Tibial artery (tissue), 4 donors: ENCODE measurements at regions not wholly inside any gene's neighbourhood (a gene's known extent, or its start where the extent isn't known, plus 50 kb on each side); places are given as distances from the start of the nearest gene placed in this dataset.

Source experiments
- DNase-seq, 2 donors: peaks; one replicate each; pipeline ENCODE4 v3.0.0-alpha.2; 2019
- H3K27ac ChIP-seq, 2 donors: fragments of 200-600 bp; sonication (generic) in 1 of 2; 1 replicate in 1 of 2; 2 replicates in 1 of 2; pipeline ENCODE4 v1.5.1; 2018 to 2019; ENCODE audit warnings: mild to moderate bottlenecking in 1 of 2
- H3K27me3 ChIP-seq, 2 donors: fragments of 200-600 bp; sonication (generic) in 1 of 2; one replicate each; pipeline versions ENCODE4 v1.5.1 to v1.6.0; 2016 to 2019
- H3K36me3 ChIP-seq, 3 donors: fragments of 200-600 bp; sonication (generic) in 2 of 3; one replicate each; pipeline ENCODE4 v1.5.1; 2016 to 2019; ENCODE audit warnings: mild to moderate bottlenecking in 2 of 3
- H3K4me1 ChIP-seq, 4 donors: fragments of 200-600 bp; sonication (generic) in 2 of 4; 1 replicate in 3 of 4; 2 replicates in 1 of 4; pipeline ENCODE4 v1.5.1; 2016 to 2019
- H3K4me3 ChIP-seq, 2 donors: fragments of 200-600 bp; sonication (generic) in 1 of 2; 1 replicate in 1 of 2; 2 replicates in 1 of 2; pipeline ENCODE4 v1.5.1; 2018 to 2019; ENCODE audit warnings: mild to moderate bottlenecking in 2 of 2
- H3K9me3 ChIP-seq, 3 donors: fragments of 200-600 bp; sonication (generic) in 1 of 3; one replicate each; pipeline ENCODE4 v1.5.1; 2016 to 2019
- intact Hi-C: fragments of 100-400 bp; cut with DNase I; formaldehyde crosslinking; loops from one replicate; pipeline ENCODE4 v1.15.0; 2023; ENCODE audit warnings: low total_unique reads
- TF ChIP-seq, protein P1 (sequence below), 2 experiments: fragments of 200-600 bp in 1 of 2; fragments of 450-650 bp in 1 of 2; IDR thresholded peaks; one replicate each; pipeline ENCODE4 v1.5.1; 2017 to 2019; ENCODE audit warnings: antibody characterized with exemption in 2 of 2, mild to moderate bottlenecking in 1 of 2, moderate library complexity in 1 of 2

DNA sequence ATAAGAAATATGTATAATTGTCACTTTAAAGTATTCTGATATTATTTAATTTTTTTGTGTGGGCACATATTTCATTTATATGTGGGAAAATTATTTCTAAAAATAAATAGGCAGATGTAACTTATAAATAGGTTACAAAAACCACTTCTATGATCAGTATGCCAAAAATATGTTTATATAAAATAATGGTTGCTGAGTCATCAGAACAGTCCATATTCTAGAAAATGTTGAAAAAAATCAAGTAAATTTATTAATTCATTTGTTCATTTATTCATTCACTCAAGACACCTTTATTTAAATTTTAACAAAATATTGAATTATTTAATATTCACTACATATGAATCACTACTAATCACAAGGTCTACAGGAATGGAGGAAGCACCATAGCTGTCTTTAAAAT, 1387.3 kb upstream of the C9orf72 start:
- no peak overlapping the region for H3K27ac ChIP-seq
- H3K27me3 ChIP-seq = no peaks in the 10 kb centered on the region
- TF ChIP-seq, protein P1, sequence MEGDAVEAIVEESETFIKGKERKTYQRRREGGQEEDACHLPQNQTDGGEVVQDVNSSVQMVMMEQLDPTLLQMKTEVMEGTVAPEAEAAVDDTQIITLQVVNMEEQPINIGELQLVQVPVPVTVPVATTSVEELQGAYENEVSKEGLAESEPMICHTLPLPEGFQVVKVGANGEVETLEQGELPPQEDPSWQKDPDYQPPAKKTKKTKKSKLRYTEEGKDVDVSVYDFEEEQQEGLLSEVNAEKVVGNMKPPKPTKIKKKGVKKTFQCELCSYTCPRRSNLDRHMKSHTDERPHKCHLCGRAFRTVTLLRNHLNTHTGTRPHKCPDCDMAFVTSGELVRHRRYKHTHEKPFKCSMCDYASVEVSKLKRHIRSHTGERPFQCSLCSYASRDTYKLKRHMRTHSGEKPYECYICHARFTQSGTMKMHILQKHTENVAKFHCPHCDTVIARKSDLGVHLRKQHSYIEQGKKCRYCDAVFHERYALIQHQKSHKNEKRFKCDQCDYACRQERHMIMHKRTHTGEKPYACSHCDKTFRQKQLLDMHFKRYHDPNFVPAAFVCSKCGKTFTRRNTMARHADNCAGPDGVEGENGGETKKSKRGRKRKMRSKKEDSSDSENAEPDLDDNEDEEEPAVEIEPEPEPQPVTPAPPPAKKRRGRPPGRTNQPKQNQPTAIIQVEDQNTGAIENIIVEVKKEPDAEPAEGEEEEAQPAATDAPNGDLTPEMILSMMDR (IDR thresholded peaks at IDR 0.05) = no peak
- H3K36me3 ChIP-seq = no peaks in the 10 kb centered on the region
- no peaks in the 10 kb centered on the region for H3K4me1 ChIP-seq
- no peak overlapping the region for H3K4me3 ChIP-seq
- no peaks in the 10 kb centered on the region for H3K9me3 ChIP-seq
- DNase-seq = no peak
- intact Hi-C loops = no loop called here

DNA sequence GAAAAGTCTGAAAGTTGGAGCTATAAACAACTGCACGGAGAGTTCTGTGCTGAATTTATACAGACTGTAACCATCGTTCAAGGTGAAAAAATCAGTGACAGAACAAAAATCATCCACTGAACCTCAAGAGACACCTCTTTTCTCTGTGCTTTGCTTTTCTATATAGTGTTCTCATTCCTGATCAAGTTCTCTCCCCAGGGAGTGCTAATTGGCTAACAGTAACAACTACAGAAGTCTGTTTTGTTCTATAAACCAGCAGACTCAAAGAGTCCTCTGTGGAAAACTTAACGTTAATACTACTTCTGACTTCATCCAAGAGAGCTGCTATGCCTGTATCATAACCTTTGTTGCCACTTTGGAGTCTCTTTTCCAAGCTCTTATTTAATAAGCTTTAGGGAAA, 1388.3 kb upstream of the C9orf72 start:
- no peaks in the 10 kb centered on the region for H3K4me1 ChIP-seq
- no peaks in the 10 kb centered on the region for H3K36me3 ChIP-seq
- H3K9me3 ChIP-seq = no peaks in the 10 kb centered on the region
- no peak overlapping the region for H3K4me3 ChIP-seq
- no peak overlapping the region for H3K27ac ChIP-seq
- TF ChIP-seq, protein P1 (IDR thresholded peaks at IDR 0.05) = no peak
- DNase-seq = no peak
- intact Hi-C loops = no loop called here
- no peaks in the 10 kb centered on the region for H3K27me3 ChIP-seq

DNA sequence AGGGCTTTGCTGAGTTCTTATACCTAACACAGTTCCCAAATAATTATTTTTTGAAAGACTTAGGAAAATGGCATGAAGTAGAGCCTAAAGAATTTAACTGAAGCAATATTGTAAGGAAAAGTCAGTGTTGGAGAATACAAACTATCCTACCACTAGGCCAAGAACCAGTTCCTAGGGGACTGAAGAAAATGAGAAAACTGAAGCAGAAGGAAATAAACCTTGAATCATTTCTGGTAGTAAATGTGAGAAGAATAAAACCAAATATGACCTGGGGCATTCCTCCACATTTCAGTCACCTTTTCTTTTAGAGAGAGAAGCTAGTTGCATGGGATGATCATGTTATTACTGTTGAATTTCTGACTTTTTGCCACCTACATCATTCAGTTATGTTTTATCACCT, 1393.9 kb upstream of the C9orf72 start:
- H3K27me3 ChIP-seq = no peaks in the 10 kb centered on the region
- no peaks in the 10 kb centered on the region for H3K4me1 ChIP-seq
- H3K27ac ChIP-seq = no peak overlapping the region
- intact Hi-C loops = no loop called here
- H3K4me3 ChIP-seq = no peak overlapping the region
- no peak for DNase-seq
- no peaks in the 10 kb centered on the region for H3K9me3 ChIP-seq
- TF ChIP-seq, protein P1 (IDR thresholded peaks at IDR 0.05) = no peak
- H3K36me3 ChIP-seq = no peaks in the 10 kb centered on the region

DNA sequence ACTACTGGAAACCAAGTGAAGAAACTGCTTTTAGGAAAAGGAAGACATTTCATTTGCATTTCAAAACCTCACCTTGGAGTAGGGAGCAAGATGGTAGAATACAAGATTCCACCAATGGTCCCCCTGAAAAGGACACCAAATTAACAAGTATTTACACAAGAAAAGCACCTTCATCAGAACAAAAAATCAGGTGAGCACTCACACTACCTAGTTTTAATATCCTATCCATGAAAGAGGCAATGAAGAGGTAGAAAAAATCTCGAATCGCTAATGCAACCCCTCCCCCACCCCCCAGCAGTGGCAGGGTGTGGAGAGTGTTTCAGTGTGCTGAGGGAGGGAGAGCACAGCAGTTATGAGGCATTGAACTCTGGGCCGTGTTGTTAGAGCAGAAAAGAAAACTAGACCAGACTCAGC, 1397.0 kb upstream of the C9orf72 start:
- Histone ChIP-seq H3K4me1 (no peaks in the 10 kb centered on the region), H3K36me3 (no peaks in the 10 kb centered on the region), H3K27ac (no peak overlapping the region), H3K4me3 (no peak overlapping the region), H3K9me3 (no peaks in the 10 kb centered on the region), H3K27me3 (no peaks in the 10 kb centered on the region)
- intact Hi-C loops = no loop called here
- TF ChIP-seq, protein P1 (IDR thresholded peaks at IDR 0.05) = no peak
- no peak for DNase-seq

DNA sequence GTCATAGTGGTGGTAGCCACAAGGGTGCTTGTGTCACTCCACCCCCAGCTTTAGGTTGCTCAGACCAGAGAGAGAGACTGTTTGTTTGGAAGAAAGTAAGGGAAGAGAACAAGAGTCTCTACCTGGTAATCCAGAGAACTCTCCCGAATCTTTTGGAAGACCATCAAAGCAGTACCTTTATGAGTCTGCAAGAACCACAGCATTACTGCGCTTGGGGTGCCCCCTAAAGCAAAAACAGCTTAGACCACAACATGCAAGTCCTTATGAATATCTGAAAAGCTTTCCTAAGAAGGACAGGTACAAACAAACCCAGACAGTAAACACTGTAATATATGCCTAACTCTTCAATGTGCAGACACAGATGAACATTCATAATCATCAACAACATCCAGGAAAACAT, 1398.6 kb upstream of the C9orf72 start:
- Histone ChIP-seq H3K27ac (no peak overlapping the region), H3K4me1 (no peaks in the 10 kb centered on the region), H3K27me3 (no peaks in the 10 kb centered on the region), H3K4me3 (no peak overlapping the region), H3K9me3 (no peaks in the 10 kb centered on the region), H3K36me3 (no peaks in the 10 kb centered on the region)
- TF ChIP-seq, protein P1 (IDR thresholded peaks at IDR 0.05) = no peak
- intact Hi-C loops = no loop called here
- no peak for DNase-seq

DNA sequence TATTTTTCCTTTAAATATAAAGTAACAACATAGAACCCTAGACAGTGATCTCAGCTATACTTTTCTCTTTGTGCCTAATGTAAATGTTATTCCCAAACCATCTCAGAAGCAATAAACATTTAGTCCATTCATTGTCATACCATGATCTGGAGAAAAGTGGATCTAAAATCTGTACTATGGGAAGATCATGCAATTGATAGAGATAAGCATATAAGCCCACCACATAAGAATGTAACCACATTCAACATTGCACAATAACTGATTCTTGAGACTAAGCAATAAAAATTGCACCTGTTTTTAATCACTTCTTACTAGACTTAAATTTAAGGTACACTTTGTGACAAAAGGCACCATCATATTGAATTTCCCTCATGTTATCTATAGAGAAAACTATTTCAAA, 1403.0 kb upstream of the C9orf72 start:
- DNase-seq = no peak
- intact Hi-C loops = no loop called here

More for the DNA sequence above, 1403.0 kb upstream of the C9orf72 start:
- Histone ChIP-seq H3K27me3 (no peaks in the 10 kb centered on the region), H3K27ac (no peak overlapping the region), H3K36me3 (no peaks in the 10 kb centered on the region), H3K9me3 (no peaks in the 10 kb centered on the region), H3K4me3 (no peak overlapping the region), H3K4me1 (no peaks in the 10 kb centered on the region)
- TF ChIP-seq, protein P1 (IDR thresholded peaks at IDR 0.05) = no peak
